ENCODE measurements at regions not wholly inside any gene's neighbourhood (a gene's known extent, or its start where the extent isn't known, plus 50 kb on each side); places are given as distances from the start of the nearest gene placed in this dataset.

DNA sequence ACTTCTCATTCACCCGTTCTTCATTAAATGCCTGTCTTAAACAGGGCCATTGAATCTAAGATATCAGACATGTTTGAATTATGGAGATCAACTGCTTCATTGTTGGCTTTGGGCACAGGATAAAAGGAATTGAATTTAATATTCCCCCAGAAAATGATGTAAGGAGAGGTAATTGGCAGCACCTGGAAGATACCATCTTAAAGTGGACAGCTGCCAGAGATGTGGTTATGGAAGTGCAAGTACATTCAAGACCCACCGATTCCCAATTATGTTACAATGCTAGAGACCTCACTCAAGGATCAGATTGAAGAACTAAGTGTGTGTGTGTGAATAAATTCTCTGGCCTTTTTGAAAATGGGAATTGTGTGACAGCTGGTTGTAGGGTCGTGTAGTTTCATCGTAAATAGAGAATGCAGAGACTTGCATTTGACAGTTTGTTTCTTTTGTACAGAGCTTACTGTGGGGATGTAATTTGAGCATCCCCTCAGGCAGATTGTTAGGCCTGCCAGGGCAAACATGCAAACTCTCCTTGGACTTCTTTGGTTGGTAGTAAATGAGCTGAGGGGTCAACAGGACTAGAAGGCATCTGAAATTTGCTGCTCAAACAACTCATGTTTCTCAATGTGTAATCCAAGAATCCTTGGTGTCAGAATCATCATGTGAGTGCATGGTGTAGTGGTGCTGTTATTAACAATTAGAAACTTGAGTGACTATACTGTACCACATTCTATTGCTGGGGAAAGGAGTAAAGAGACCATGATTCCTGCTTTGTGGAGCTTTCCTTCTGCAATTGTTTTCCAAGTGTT is 359.2 kb upstream of the THRB start:
- DNase-seq = peak; percentile 74

DNA sequence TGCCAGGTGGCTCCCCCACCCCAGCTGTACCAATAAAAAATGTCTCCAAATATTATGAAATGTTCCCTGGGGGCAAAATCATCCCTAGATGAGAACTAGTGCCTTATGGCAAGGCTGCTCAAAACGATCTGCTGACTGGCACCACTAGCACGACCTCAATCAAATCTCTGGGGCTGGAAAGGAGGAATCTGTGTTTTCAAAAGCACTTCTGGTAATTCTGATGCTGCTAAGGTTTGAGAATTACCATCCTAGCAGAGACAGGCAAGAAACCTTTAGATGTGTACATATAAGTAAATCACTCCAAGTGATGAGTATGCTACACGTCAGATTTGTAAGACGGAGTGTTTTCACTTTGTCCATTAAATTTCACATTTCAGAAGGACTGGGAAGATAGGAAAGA is 360.1 kb upstream of the THRB start:
- DNase-seq = no peak

DNA sequence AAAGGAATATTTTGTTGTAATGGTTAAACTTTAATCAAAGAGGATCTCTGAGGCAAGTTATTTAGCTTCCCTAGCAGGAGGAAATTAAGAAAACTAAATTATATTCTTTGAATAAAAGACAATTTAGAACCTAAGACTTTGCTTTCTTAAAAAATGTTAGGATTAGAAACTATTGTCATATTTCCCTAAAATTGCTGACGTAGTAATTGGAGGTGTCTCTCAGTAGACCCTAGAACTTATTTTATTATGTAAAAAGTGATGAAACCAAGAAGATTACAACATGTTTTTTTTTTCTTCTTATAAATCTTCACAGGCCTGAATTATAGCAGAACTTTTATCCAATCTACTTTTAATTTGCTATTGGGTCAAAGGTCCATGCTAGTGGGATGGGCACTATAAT is 363.3 kb upstream of the THRB start:
- DNase-seq = no peak

DNA sequence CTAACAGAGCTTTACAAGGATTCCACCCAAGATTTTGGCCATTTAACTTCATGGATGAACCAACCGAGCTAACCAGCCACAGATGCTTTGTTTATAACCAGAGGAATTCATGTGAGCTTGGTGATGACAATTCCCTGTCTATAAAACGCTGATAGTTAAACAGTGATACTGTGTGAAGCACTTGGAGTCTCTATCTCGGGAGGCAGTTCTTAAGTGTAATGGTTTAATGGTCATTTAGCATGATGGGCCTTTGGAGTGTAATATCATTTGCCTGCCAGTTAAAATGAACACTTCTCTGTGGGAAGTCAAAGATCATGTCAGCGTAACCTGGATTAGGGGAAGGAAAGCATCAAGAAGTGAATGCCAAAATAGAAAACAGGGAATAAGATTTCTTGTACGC is 368.6 kb upstream of the THRB start:
- no peak for DNase-seq

DNA sequence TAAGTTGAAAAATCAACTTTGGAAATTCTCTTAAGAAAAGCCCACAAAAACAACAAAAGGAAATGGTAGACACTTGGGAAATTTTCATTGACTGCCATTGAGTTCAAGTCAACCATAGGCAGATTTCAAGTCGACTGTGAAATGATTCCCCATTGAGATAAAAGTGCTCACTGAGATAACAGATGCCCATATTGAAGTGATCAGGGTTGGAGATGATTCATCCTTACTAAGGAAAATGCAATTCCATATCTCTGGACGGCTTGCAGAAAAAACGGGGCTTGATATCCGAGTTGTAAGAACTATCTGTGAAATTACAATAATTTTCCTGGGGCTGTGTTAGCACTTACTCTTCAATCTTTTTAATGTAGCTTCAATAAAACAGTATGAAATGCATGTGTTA is 373.1 kb upstream of the THRB start:
- peak; percentile 22 for DNase-seq

DNA sequence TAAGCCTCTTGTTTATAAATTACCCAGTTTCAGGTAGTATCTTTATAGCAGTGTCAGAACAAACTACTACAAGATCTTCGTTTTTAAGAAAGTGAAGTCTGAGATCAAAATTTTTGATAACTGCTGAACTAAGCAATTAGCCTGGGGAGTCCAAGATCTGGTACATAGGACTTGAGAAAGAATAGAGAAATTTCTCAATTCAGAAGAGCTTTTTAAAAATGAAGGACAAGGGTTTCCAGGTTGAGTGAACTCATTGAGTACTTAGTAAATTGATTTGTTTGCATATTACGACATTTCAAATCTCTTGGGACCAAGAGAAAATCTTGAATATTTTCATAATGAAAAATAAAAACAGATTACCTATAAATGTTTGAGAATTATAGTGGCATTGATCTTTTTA is 386.6 kb upstream of the THRB start:
- no peak for DNase-seq

DNA sequence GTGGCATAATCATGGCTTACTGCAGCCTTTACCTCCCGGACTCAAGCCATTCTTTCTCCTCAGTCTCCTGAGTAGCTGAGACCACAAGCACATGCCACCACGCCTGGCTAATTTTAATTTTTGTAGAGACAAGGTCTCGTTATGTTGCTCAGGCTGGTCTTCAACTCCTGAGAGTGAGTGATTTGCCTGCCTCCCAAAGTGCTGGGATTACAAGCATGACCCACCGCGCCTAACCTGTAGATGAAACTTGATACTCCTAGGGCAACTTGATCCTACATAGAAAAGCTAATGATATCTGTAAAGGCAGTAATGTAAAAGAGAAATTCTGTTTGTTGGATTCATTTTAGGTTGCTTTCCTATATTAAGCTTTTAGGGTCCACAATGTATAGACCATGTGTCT is 391.9 kb upstream of the THRB start:
- no peak for DNase-seq

DNA sequence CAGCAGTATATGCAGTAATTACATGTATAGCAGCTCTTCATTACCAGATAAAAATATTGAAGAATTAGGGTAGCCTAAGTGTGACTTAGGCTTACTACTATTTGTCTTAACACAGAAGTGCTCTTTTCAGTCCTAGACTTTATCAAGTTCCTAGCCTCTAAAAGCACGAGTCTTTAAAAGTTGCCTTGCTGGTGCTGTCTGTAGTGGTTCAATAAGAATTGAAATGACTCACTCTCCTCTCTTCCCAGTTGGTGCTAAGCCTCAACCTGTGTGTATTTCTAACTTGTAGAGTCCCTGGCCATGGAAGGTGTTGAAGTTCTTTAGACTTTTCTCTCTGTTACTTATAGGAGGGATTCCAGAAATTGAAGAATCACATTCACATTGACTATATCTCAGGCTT is 395.4 kb upstream of the THRB start:
- no peak for DNase-seq

DNA sequence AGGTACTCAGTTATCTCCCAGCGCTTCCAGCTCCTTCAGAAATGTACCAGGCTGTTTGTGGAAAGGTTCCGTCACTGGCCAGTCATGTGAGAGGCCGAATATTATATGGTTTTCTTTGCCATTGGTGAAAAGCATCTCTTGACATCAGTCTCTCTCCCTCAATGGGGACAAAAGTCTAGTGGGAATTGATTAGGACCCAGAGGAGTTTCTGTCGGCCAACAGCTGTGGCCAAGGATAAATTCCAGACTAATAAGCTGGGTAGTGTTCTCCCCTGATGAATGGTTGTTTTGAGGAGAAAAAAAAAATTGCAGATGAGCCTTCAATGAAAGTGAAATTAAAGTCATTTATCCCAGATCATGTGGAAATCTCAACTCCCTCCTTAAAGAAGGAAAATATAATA is 404.7 kb upstream of the THRB start:
- no peak for DNase-seq

DNA sequence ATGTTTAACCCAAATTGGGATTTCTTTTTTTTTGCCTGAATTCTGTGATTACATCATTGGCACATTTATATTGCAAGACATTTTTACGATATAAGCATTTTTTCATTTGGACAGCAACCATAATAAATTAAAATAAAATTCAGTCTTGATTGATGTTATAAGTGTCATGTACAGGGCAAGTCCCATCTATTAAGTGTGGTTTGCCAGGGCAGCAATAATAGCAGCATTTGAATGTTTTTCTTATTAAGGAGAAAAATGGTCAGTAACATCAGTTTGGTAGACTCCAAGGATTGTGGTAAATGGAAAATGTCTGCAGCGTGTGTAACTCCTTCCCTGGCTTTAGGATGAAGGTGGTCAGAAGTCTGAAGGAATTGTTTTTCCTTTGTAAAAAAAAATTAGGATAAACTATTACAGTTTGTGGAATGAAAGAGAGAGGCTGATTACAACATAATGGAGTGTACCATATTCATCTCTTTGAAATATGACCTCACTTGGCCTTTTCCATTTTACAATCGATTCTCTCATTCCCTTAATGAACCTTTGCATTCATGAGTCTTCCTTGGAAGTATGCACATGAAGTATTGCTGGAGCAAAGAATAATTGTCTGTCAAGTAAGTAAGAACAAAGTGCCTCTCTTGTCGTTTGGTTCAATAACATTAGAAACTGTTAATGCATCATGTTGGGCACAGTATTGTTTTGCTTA is 405.4 kb upstream of the THRB start:
- DNase-seq = no peak

DNA sequence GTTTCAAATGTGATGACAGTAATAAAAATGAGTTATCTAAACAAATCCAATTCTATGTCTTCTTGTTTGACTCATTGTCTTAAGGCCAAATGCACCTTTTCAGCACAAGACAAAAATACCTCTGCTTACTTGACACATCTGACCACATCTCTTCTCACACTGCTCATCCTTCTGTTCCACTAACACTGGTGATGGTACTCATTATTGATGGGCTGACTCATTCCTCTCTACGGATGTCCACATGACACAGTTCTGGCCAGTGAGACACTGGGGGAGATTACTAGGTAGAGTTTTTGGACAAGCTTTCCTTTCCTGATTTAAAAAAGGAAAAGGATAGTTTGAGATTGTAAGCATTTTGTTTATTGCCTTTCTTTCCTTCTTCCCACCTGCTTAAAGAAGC is 410.6 kb upstream of the THRB start:
- no peak for DNase-seq

DNA sequence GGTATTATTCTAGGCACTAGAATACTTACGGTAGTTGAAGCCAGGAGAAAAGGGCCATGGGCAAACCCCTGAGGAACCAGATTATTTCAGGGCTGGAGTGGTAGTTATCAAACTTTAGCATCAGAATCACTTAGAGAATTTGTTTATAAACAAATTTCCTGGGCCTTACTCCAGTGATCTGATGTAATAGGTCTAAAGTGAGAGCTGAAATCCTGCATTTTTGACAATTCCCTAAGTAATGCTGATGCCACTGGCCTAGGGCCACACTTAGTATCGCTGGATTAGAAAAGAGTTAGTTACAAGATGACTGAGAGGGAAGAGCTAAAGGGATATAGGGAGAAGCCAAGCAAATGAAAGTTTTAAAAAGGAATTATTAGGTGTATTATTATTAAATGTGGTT is 412.5 kb upstream of the THRB start:
- DNase-seq = no peak

DNA sequence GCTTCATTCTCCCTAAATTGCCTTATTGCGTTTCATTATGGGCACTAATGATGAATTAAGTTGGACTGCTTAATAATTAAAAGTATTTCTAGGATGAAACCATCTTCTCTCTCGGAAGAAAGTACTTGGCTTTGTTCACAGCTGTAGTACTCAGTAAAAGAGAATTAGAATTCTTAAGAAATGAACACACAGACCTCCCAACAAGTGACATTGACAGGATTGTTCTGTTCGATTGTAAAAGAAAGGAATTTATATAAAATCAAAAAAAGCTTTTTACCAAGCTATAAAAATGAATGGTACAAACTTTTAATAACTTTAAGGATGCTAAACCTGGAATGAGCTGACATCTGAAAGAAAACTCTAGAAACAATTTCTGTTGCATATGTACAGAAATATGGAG is 416.4 kb upstream of the THRB start:
- no peak for DNase-seq

DNA sequence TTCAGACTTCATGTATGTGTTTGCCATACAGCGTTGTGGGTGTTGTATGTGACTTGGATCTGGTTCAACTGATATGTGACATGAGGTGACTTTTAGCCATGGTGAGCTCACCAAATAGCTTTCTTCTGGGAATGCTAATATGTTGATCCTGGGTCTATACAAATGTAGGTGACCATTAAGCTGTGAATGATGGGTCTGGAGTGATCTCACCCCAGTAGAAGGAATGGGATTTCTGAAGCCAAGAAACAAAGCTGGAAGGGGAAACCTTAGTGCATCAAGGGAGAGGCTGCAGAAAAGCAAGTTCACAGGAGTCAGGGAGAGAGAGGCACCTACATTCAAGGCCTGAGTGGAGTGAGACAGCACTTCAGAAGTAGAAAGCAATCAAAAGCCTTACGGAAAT is 421.0 kb upstream of the THRB start:
- no peak for DNase-seq

DNA sequence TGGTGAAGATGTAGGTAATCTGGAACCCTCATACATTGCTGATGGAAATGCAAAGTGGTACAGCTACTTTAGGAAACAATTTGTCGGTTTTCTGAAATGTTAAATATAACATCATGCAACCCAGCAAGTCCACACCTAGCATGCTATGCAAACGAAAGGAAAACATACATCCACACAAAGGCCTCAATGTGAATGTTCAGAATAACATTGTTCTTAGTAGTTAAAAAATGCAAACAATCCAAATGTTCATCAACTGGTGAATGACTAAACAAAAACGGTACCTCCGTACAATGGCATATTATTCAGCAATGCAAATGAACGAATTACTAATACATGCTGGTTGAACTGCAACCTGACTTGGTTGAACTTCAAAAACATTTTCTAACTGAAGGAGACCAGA is 423.3 kb upstream of the THRB start:
- no peak for DNase-seq

DNA sequence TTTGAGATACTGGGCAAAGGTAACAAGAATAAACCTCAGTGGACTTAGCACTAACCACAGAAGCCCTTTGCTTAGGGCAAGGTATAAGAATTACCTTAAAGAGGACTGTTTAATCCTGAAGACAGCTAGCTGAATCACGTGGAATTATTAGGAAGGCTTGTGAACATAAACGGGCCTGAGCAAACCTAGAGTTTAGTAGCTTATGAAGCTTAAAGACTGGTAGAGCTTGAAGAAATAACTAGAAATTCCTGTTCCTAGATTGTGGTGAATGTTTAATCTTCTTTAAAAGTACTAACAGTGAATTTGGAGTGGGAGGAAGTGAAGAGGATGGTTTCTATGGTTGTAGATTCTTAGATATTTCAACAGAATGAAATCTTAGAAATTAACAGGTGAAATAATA is 428.9 kb upstream of the THRB start:
- peak; percentile 32 for DNase-seq

DNA sequence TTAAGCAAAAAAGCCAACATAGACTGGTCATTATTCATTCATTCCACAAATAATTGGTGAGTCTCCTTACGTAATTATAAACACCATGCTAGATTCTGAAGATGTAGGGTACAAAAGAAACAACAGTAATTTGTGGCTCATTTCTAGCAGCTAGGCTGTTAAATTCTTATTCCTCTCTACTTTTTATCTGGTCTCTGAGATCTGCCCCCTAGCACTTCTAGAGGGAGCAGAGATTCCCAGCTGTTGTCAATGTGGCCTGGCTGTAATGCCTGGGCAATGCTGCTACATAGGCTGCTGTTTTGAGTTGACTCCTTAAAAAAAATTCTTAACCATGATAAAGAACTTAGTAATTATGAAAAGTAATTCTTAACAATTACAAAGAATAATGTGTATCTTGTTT is 434.9 kb upstream of the THRB start:
- no peak for DNase-seq

DNA sequence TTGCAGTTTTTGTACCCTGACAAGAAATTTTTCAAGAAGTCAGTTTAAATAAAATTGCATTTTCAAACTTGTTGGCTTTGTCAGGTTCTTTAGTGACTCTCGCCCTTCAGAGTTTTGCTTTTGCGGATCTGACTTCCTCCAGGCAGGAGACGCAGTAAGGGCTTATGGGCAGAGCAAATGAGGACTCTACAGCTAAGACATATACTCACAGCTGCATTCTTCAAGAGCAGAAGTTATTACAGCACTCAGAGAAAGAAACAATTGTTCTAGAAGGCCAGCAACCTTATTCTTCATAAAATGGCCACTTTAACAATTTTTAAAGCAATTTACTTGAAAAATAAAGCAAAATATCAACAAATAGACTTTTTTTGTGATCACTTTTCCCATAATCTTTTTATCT is 438.8 kb upstream of the THRB start:
- DNase-seq = no peak

DNA sequence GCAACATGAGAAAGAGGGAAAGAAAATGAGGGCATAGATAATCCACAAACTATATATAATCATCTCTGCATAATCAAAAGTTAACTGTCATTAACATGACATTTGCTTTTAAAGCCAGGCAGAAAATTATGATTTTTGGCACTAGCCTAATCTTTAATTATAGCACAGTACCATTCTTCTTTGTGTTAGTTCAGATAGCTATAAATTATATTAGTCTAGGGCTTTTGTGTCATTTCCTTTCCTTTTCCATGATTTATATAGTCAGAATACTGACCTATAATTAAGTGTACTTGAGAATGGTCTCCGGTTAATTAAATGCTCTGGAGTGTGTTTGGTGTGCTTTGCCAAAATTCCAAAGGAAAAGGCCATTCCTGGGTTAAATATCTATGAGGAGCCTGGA is 441.9 kb upstream of the THRB start:
- DNase-seq = no peak

DNA sequence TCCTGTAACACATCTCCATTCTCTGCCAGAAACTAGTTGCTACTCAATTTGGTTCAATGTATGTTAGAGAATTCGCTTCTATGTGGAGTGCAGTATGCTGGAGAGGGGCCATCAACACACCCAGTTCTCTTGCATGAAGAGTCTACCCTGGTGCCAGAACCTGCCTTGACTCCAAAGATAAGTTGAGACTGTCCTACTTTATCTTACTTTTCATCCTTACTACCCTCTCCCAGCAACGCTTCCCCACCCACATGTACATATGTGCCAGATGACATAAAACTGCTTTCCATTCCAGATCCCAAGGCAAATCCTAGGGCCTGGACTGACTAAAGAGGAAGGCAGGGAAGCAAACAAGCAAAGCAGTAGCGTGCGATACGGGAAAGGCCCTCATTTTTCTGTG is 442.6 kb upstream of the THRB start:
- DNase-seq = no peak

DNA sequence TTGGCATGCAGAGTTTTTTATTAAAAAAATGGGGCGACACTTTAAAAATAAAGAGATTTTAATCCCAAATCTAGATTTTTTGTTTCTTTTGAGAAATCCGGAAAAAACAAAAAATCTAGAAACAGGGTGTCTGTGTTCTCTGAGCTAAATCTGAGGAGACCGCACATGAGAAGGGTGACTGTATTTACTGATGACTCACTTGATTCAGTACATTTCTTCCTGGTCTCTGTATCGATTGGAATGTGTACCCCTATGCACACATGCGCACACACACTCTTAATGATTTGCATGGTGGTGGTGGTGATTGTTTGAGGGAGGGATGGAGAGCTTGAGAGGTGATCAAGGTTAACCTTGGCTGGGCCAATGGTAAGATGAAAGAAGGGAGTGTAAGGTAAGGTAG is 443.1 kb upstream of the THRB start:
- DNase-seq = no peak

DNA sequence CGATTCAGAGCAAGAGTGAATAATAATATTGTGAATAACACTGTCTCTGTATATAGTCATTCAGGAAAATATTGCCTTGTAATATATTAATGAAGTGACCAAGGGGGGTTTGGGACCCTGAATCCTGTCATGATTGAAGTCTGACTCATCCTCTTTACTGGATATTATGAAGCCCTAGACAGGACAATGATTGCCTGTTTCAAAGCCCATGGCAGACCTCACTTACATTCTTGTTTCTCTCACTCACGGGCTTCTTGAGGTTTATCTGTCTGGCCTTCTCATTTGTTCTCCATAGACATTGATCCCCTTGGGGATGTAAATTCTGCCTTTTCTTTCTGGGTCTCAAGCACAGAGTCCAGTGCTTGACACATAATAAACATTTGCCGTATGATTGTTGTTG is 449.3 kb upstream of the THRB start:
- no peak for DNase-seq

DNA sequence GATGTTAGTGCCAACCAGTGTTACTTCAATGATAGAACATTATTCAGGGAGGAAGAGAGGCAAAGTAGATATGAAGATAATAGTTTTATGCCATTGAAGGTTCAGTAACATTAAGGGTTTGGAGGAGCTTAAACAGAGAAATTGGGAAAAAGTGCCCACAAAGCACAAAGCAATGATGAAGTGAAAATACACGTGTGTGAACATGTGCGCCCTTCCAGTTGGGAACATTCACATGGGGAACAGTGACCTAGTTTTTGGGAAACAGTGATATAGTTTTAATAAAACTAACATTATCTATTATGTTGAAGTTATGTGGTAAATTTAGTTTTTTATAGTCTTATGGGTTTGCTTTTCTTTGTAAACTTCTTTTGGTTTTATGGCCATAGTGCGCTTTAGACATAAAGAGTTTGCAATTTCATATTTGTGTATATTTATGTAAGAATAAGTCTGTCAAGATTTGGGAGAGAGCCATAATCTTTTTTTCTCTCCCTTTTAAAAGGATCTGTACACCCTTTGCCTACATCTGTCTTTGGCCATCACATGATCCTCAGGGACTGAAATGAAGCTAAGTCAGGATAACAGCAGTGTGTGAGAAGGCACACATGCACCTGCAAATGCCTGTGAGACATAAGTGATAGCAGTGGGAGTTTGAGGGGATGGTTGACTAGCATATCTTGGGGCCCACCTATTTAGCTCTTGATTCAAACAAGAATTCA is 450.3 kb upstream of the THRB start:
- no peak for DNase-seq

DNA sequence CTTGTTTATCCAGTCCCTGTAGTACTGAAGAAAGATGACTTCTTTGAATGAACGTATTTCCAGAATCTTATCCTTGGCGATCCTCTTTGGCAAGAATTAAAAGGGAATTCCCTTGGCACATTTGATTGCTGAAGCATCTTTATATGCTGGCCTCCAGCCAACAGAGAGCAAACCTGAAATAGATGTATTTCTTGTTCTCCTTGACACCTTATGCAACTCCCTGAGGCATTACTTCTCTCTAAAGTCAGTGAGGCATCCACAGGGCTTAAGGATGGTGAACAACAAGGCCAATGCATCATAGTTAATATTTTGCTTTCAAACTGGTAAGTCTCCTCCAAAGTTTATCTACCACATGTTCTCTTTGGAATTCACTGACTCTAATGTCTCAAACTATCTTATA is 450.9 kb upstream of the THRB start:
- peak; percentile 1 for DNase-seq
